ENCODE measurements at regions not wholly inside any gene's neighbourhood (a gene's known extent, or its start where the extent isn't known, plus 50 kb on each side); places are given as distances from the start of the nearest gene placed in this dataset.

GRCh38 chr7:122206985-122207384, 62.9 kb upstream of the AASS start:
- TF ChIP-seq SP2 (IDR thresholded peaks at IDR 0.05; ENCODE audit: low read length) (no peak), POLR2A (IDR thresholded peaks at IDR 0.05; ENCODE audit: control extremely low read depth in 1 of 2, low read depth in 2 of 2, low read length in 2 of 2) (no peak), CEBPB (IDR thresholded peaks at IDR 0.05; ENCODE audit: low read depth, low read length) (no peak), RNF2 (IDR thresholded peaks at IDR 0.05; ENCODE audit: borderline replicate concordance, low read depth, low read length, missing control alignments, poor library complexity, severe bottlenecking) (no peak), ATF2 (IDR thresholded peaks at IDR 0.05; ENCODE audit: low read length) (no peak), FOSL1 (IDR thresholded peaks at IDR 0.05; ENCODE audit: insufficient read depth, low read depth, low read length) (no peak), CBX5 (IDR thresholded peaks at IDR 0.05; ENCODE audit: low read depth, low read length) (no peak), CTCF (IDR thresholded peaks at IDR 0.05; ENCODE audit: control extremely low read depth in 1 of 3, insufficient read depth in 1 of 3, low read depth in 1 of 3, low read length in 3 of 3) (no peak)
